Superior temporal gyrus (tissue), 1 donor: ENCODE measurements at regions not wholly inside any gene's neighbourhood (a gene's known extent, or its start where the extent isn't known, plus 50 kb on each side); places are given as distances from the start of the nearest gene placed in this dataset.

Experiments
- DNase-seq: peaks from one replicate; pipeline ENCODE4 v3.0.0-alpha.2; 2016; ENCODE audit errors: extremely low spot score

- no peak for DNase-seq
Observed at GRCh38 chr6:169837529-169838250, 86.3 kb downstream of the ERMARD start.

GRCh38 chr6:169833258-169833794, 81.9 kb downstream of the ERMARD start:
- DNase-seq: no peak

- DNase-seq: no peak
Observed at GRCh38 chr6:169832247-169832948, 81.0 kb downstream of the ERMARD start.

DNA sequence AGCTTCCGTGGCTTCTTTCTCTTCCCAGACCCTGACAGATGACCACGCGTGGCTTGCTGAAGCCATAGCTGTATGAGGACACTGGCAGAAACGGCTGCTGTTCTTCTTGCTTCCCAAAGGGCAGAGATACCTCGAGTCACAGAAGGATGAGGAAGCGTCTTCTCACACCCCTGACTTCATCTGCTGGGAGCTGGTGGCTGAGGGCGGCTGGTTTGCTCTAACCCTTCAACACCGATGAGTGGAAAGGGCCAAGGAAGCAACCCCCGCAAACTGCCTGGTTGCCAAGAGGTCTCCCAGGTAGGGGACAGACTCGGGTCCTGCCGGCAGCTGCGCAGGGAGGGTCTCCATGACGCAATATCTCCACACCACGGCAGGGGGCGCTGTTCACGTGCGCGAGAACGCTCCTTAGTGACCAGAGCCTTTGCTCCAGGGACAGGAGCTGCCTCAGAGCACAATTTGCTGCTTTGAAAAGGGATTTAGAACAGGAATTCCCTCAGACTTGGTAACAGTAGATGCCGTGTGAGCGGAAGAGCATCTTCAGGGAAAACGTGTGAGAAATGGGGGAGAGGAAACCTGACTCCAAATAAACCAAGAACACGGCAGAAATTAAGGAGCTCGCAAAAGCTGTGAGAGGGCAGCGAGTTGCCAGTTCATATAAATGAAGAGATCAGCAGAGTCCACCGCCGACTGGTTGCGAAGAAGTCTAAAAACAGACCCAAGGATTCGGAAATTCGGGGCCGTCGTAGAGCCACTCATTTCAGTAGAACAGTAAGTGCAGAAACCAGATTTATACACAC, 80.2 kb downstream of the ERMARD start:
- DNase-seq: peak; percentile 92
